ENCODE measurements at regions not wholly inside any gene's neighbourhood (a gene's known extent, or its start where the extent isn't known, plus 50 kb on each side); places are given as distances from the start of the nearest gene placed in this dataset.
A peak's percentile ranks its signal among the peaks of the same experiment; 100 is the strongest.
"Not testable (repeated sequence)": the region's sequence is repeated elsewhere in the genome, so short reads cannot be mapped to it uniquely, and the experiment has no call there.

- no peak for DNase-seq
These were observed 57.5 kb upstream of the GC start for GRCh38 chr4:71841336-71841735.

GRCh38 chr4:71847300-71847699 lies 63.4 kb upstream of the GC start:
- no peak for DNase-seq

GRCh38 chr4:71855944-71856343 lies 72.1 kb upstream of the GC start:
- DNase-seq: no peak

- no peak for DNase-seq
These were observed 74.0 kb upstream of the GC start for GRCh38 chr4:71857713-71858451.

- DNase-seq: peak; percentile 1
These were observed 76.8 kb upstream of the GC start for GRCh38 chr4:71860643-71861042.

GRCh38 chr4:71862315-71862714 lies 78.4 kb upstream of the GC start:
- no peak for DNase-seq

GRCh38 chr4:71863457-71863856 lies 79.6 kb upstream of the GC start:
- DNase-seq: no peak

GRCh38 chr4:71864380-71864779 lies 80.5 kb upstream of the GC start:
- DNase-seq: no peak

GRCh38 chr4:71866212-71866885 lies 82.5 kb upstream of the GC start:
- no peak for DNase-seq

GRCh38 chr4:71867598-71867997 lies 83.7 kb upstream of the GC start:
- DNase-seq: no peak

GRCh38 chr4:71870456-71870855 lies 86.6 kb upstream of the GC start:
- no peak for DNase-seq

- DNase-seq: no peak
These were observed 88.3 kb upstream of the GC start for GRCh38 chr4:71872221-71872620.

- DNase-seq: no peak
These were observed 89.0 kb upstream of the GC start for GRCh38 chr4:71872767-71873415.

GRCh38 chr4:71878376-71878775 lies 94.5 kb upstream of the GC start:
- no peak for DNase-seq

GRCh38 chr4:71882113-71882841 lies 98.4 kb upstream of the GC start:
- no peak for DNase-seq

GRCh38 chr4:71900366-71900765 lies 116.5 kb upstream of the GC start:
- not testable (repeated sequence) for DNase-seq

- DNase-seq: not testable (repeated sequence)
These were observed 121.7 kb upstream of the GC start for GRCh38 chr4:71905594-71905993.

GRCh38 chr4:71906096-71906495 lies 122.2 kb upstream of the GC start:
- no peak for DNase-seq

GRCh38 chr4:71907071-71907470 lies 123.2 kb upstream of the GC start:
- no peak for DNase-seq

- DNase-seq: no peak
These were observed 123.9 kb upstream of the GC start for GRCh38 chr4:71907782-71908181.

- DNase-seq: no peak
These were observed 118.5 kb upstream of the NPFFR2 start for GRCh38 chr4:71913275-71913674.

GRCh38 chr4:71923070-71923469 lies 108.7 kb upstream of the NPFFR2 start:
- DNase-seq: no peak

- DNase-seq: no peak
These were observed 101.3 kb upstream of the NPFFR2 start for GRCh38 chr4:71930459-71930858.

- peak; percentile 3 for DNase-seq
These were observed 98.9 kb upstream of the NPFFR2 start for GRCh38 chr4:71932941-71933340.

Measured in fibroblast of skin of right quadriceps (primary cell).